Lung (tissue), 11 donors: ENCODE measurements at regions not wholly inside any gene's neighbourhood (a gene's known extent, or its start where the extent isn't known, plus 50 kb on each side); places are given as distances from the start of the nearest gene placed in this dataset.

Experiments used
- ATAC-seq: fragments of 200-7000 bp; cut with Tn5 transposase; one replicate; pipeline ENCODE4 v1.9.1; 2020; ENCODE audit warnings: moderate number of reproducible peaks; ENCODE audit not compliant: insufficient read depth, low FRiP score
- DNase-seq, 3 donors: peaks; one replicate each; pipeline ENCODE4 v3.0.0-alpha.2; 2013 to 2017
- H3K27ac ChIP-seq, 2 donors: one replicate each; pipeline ENCODE4 v1.5.1; 2013; ENCODE audit warnings: mild to moderate bottlenecking in 2 of 2, moderate library complexity in 2 of 2, control low read depth in 1 of 2, inconsistent platforms in 1 of 2, low read depth in 1 of 2, low read length in 1 of 2
- H3K27me3 ChIP-seq, 3 donors: one replicate each; pipeline ENCODE4 v1.5.1; 2013; ENCODE audit warnings: low read length in 2 of 3; ENCODE audit not compliant: control insufficient read depth in 3 of 3, insufficient read depth in 3 of 3
- H3K36me3 ChIP-seq, 4 donors: one replicate each; pipeline ENCODE4 v1.5.1; 2013; ENCODE audit warnings: low read length in 4 of 4, mild to moderate bottlenecking in 1 of 4, moderate library complexity in 1 of 4; ENCODE audit not compliant: control insufficient read depth in 4 of 4, insufficient read depth in 4 of 4
- H3K4me1 ChIP-seq, 5 donors: one replicate each; pipeline ENCODE4 v1.5.1; 2013; ENCODE audit warnings: low read length in 5 of 5, mild to moderate bottlenecking in 2 of 5, moderate library complexity in 1 of 5; ENCODE audit not compliant: control insufficient read depth in 5 of 5, insufficient read depth in 5 of 5
- H3K4me3 ChIP-seq: one replicate; pipeline ENCODE4 v1.5.1; 2013; ENCODE audit warnings: mild to moderate bottlenecking, control low read depth, moderate library complexity
- H3K9ac ChIP-seq, 2 donors: one replicate each; pipeline ENCODE4 v1.5.1; 2013; ENCODE audit warnings: low read length in 2 of 2, control low read depth in 1 of 2; ENCODE audit not compliant: insufficient read depth in 1 of 2
- H3K9me3 ChIP-seq, 4 donors: one replicate each; pipeline ENCODE4 v1.5.1; 2013; ENCODE audit warnings: low read length in 3 of 4, mild to moderate bottlenecking in 1 of 4, moderate library complexity in 1 of 4; ENCODE audit not compliant: control insufficient read depth in 4 of 4, insufficient read depth in 3 of 4
- WGBS, 2 donors: extraction: QIAGEN DNeasy Blood & Tissue Kit; methylation state at CpG; one replicate each; pipeline ENCODE4 v1.1.7; 2013; 5-methylcytosine and 5-hydroxymethylcytosine counted together
- TF ChIP-seq, protein P1 (sequence below): IDR thresholded peaks from 2 replicates; pipeline ENCODE4 v1.5.1; 2012; ENCODE audit warnings: mild to moderate bottlenecking; ENCODE audit errors: control extremely low read depth, extremely low read depth
- donor health status: control.
- donor health status: control.
- donor health status: Bipolar disorder and iron deficiency.
- donor health status: healthy.
- donor health status: DM: yes; HTN: yes; CAD: no.

GRCh38 chrX:110421500-110422455 lies 63.1 kb downstream of the RTL9 start:
- DNase-seq (no peak), ATAC-seq (no peak)
- 79 to 85% methylated on average over 5 of the region's 5 CpGs for WGBS, 2 donors
- Histone ChIP-seq H3K9ac (no peak overlapping the region), H3K27me3 (peaks cover 0 to 34% (median 19%) of the 10 kb centered on the region in 3 donors), H3K36me3 (no peaks in the 10 kb centered on the region), H3K27ac (no peak overlapping the region), H3K9me3 (no peaks in the 10 kb centered on the region), H3K4me1 (peaks cover 0 to 26% (median 4%) of the 10 kb centered on the region in 5 donors), H3K4me3 (no peak overlapping the region)
- TF ChIP-seq, protein P1, sequence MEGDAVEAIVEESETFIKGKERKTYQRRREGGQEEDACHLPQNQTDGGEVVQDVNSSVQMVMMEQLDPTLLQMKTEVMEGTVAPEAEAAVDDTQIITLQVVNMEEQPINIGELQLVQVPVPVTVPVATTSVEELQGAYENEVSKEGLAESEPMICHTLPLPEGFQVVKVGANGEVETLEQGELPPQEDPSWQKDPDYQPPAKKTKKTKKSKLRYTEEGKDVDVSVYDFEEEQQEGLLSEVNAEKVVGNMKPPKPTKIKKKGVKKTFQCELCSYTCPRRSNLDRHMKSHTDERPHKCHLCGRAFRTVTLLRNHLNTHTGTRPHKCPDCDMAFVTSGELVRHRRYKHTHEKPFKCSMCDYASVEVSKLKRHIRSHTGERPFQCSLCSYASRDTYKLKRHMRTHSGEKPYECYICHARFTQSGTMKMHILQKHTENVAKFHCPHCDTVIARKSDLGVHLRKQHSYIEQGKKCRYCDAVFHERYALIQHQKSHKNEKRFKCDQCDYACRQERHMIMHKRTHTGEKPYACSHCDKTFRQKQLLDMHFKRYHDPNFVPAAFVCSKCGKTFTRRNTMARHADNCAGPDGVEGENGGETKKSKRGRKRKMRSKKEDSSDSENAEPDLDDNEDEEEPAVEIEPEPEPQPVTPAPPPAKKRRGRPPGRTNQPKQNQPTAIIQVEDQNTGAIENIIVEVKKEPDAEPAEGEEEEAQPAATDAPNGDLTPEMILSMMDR = no peak

- 76 to 90% methylated on average over 9 of the region's 9 CpGs for WGBS, 2 donors
- no peak for ATAC-seq
- no peaks in the 10 kb centered on the region for H3K9me3 ChIP-seq
Observed at GRCh38 chrX:110425222-110426154, 66.8 kb downstream of the RTL9 start.

GRCh38 chrX:110426155-110426504 lies 67.5 kb downstream of the RTL9 start:
- Histone ChIP-seq H3K27me3 (peaks cover 0 to 53% (median 33%) of the 10 kb centered on the region in 3 donors), H3K9ac (no peak overlapping the region), H3K27ac (no peak overlapping the region), H3K4me3 (no peak overlapping the region), H3K9me3 (no peaks in the 10 kb centered on the region), H3K36me3 (no peaks in the 10 kb centered on the region), H3K4me1 (peaks cover 0 to 6% (median 0%) of the 10 kb centered on the region in 5 donors)
- 84 to 86% methylated on average over 6 of the region's 6 CpGs for WGBS, 2 donors
- TF ChIP-seq, protein P1 = no peak
- ATAC-seq (no peak), DNase-seq (no peak)

More at GRCh38 chrX:110425222-110426154, 66.8 kb downstream of the RTL9 start:
- Histone ChIP-seq H3K27ac (no peak overlapping the region), H3K9ac (no peak overlapping the region), H3K4me1 (peaks cover 0 to 10% (median 0%) of the 10 kb centered on the region in 5 donors), H3K27me3 (peaks cover 0 to 50% (median 31%) of the 10 kb centered on the region in 3 donors), H3K36me3 (no peaks in the 10 kb centered on the region), H3K4me3 (no peak overlapping the region)
- TF ChIP-seq, protein P1 = no peak
- DNase-seq = no peak
